ENCODE measurements at regions not wholly inside any gene's neighbourhood (a gene's known extent, or its start where the extent isn't known, plus 50 kb on each side); places are given as distances from the start of the nearest gene placed in this dataset.

- TF ChIP-seq, protein P1, sequence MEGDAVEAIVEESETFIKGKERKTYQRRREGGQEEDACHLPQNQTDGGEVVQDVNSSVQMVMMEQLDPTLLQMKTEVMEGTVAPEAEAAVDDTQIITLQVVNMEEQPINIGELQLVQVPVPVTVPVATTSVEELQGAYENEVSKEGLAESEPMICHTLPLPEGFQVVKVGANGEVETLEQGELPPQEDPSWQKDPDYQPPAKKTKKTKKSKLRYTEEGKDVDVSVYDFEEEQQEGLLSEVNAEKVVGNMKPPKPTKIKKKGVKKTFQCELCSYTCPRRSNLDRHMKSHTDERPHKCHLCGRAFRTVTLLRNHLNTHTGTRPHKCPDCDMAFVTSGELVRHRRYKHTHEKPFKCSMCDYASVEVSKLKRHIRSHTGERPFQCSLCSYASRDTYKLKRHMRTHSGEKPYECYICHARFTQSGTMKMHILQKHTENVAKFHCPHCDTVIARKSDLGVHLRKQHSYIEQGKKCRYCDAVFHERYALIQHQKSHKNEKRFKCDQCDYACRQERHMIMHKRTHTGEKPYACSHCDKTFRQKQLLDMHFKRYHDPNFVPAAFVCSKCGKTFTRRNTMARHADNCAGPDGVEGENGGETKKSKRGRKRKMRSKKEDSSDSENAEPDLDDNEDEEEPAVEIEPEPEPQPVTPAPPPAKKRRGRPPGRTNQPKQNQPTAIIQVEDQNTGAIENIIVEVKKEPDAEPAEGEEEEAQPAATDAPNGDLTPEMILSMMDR (conservative IDR thresholded peaks at IDR 0.05; ENCODE audit: low read depth in 2 of 2), result no peak
- TF ChIP-seq CREB1 (CRISPR knock-in tag; IDR thresholded peaks at IDR 0.05; ENCODE audit: low read depth) (no peak), EZH2 (IDR thresholded peaks at IDR 0.05; ENCODE audit: low read depth, unreplicated experiment) (no peak), POLR2AphosphoS5 (IDR thresholded peaks at IDR 0.05; ENCODE audit: low read depth) (no peak), JUNB (IDR thresholded peaks at IDR 0.05; ENCODE audit: unreplicated experiment) (no peak), ZNF331 (CRISPR knock-in tag; IDR thresholded peaks at IDR 0.05; ENCODE audit: low read depth) (no peak)
- TF ChIP-seq, protein P2, sequence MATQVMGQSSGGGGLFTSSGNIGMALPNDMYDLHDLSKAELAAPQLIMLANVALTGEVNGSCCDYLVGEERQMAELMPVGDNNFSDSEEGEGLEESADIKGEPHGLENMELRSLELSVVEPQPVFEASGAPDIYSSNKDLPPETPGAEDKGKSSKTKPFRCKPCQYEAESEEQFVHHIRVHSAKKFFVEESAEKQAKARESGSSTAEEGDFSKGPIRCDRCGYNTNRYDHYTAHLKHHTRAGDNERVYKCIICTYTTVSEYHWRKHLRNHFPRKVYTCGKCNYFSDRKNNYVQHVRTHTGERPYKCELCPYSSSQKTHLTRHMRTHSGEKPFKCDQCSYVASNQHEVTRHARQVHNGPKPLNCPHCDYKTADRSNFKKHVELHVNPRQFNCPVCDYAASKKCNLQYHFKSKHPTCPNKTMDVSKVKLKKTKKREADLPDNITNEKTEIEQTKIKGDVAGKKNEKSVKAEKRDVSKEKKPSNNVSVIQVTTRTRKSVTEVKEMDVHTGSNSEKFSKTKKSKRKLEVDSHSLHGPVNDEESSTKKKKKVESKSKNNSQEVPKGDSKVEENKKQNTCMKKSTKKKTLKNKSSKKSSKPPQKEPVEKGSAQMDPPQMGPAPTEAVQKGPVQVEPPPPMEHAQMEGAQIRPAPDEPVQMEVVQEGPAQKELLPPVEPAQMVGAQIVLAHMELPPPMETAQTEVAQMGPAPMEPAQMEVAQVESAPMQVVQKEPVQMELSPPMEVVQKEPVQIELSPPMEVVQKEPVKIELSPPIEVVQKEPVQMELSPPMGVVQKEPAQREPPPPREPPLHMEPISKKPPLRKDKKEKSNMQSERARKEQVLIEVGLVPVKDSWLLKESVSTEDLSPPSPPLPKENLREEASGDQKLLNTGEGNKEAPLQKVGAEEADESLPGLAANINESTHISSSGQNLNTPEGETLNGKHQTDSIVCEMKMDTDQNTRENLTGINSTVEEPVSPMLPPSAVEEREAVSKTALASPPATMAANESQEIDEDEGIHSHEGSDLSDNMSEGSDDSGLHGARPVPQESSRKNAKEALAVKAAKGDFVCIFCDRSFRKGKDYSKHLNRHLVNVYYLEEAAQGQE (IDR thresholded peaks at IDR 0.05; ENCODE audit: unreplicated experiment), result no peak
Observed at GRCh38 chr1:37309574-37309973, 164.8 kb upstream of the ZC3H12A start.
